GM12875 (cell line): ENCODE measurements at regions not wholly inside any gene's neighbourhood (a gene's known extent, or its start where the extent isn't known, plus 50 kb on each side); places are given as distances from the start of the nearest gene placed in this dataset.

Experiments
- H3K4me3 ChIP-seq: one replicate; pipeline ENCODE4 v1.5.1; 2011; ENCODE audit warnings: low read depth, low read length, control low read depth
- TF ChIP-seq, protein P1 (sequence below): IDR thresholded peaks from 2 replicates; pipeline ENCODE4 v1.5.1; 2011; ENCODE audit warnings: low read depth, mild to moderate bottlenecking, control low read depth, inconsistent platforms, low read length, moderate library complexity, borderline replicate concordance; ENCODE audit not compliant: insufficient read depth

DNA sequence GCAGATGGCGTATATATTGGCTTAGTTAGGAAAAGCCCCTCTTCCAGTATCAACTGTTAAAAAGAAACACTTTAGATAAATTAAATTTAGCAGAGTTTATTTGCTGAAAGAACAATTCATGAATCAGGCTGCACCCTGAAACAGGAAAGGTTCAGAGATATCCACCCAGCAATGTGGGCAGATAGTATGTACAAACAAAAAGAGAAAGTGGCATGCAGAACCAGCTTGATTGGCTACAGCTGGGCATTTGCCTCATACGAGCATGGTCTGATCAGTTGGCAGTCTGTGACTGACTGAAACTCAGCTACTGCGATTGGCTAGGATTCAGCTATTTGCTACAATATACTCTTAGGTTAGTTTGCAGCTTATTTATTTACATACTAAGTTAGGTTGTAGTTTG lies 98.2 kb downstream of the ZC3H11B start:
- no peak overlapping the region for H3K4me3 ChIP-seq
- TF ChIP-seq, protein P1, sequence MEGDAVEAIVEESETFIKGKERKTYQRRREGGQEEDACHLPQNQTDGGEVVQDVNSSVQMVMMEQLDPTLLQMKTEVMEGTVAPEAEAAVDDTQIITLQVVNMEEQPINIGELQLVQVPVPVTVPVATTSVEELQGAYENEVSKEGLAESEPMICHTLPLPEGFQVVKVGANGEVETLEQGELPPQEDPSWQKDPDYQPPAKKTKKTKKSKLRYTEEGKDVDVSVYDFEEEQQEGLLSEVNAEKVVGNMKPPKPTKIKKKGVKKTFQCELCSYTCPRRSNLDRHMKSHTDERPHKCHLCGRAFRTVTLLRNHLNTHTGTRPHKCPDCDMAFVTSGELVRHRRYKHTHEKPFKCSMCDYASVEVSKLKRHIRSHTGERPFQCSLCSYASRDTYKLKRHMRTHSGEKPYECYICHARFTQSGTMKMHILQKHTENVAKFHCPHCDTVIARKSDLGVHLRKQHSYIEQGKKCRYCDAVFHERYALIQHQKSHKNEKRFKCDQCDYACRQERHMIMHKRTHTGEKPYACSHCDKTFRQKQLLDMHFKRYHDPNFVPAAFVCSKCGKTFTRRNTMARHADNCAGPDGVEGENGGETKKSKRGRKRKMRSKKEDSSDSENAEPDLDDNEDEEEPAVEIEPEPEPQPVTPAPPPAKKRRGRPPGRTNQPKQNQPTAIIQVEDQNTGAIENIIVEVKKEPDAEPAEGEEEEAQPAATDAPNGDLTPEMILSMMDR: no peak

DNA sequence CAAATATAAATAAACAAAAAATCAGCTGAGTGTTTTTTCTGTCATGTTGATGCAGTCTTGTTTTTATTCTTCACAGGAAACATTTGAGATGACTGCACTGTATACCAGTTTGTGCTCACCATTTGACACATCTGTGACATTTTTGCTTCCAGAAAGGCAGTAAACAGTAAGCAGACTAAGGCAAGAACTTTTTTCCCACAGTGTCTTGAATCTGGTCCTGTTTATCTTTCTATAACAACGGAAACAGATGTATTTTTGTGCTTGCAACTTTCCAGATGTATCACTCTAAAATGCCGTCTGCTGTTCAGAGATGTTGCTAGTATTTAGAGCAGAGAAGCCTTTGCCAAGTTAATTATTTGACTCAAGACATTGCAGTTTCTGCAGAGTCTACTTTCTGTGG lies 105.5 kb downstream of the ZC3H11B start:
- TF ChIP-seq, protein P1: no peak
- no peak overlapping the region for H3K4me3 ChIP-seq

DNA sequence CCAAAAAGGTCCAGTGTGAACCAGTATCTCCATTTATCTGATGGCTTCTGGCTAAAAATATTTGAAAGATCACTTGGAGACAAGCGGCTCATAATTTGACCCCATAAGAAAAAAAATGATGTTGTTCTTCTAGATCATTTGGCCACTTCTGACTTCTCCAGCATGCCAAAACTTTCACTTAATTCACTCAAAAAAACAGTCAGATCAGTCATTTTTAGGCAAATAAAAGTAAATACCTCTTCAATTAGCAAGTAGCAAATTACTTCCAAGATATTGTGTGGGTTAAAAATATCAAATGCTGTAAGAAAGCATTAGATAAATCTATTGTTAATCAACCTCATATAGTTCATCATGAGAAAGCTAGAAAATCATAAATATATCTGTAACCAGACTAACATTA lies 106.0 kb downstream of the ZC3H11B start:
- TF ChIP-seq, protein P1: no peak
- H3K4me3 ChIP-seq: no peak overlapping the region

DNA sequence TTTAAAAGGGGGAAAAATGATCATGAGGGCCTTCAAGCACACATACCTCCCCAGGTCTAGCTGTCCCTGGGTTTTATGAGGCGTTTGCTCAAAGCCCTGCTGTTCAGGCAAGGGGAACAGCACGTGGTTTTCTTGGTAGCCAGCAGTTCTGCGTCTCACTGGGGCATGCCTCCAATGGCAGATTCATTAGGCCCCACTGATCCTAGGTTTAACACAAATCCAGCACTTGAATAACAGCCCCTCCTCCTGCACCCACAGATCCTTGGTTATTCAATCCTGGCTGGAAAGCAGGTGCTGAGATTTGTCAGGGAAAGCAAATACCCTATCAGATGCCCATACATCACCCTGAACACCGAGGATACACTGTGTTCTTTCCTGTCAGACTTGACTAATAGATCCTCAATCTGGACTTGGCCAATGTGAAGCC lies 106.4 kb downstream of the ZC3H11B start:
- TF ChIP-seq, protein P1: no peak

DNA sequence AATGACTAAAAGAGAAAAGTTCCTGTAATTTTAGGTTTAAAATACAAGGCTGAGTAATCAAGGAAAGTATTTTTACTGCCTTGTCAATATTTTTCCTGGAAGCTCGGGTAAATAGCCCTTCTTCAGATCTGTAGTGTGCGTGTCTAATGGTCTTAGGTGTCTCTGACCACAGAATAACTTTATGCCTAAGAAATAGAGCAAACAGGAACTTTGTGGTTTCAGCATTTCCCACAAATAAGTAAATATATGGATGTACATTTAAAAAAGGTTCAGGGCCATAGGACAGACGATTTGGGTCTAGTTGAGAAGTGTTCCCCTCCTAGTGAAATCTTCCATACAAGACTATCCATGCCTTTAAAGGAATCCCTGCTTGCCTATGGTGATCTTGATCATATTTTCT lies 107.0 kb downstream of the ZC3H11B start:
- TF ChIP-seq, protein P1: no peak

More for the DNA sequence above, 106.4 kb downstream of the ZC3H11B start:
- no peak overlapping the region for H3K4me3 ChIP-seq

DNA sequence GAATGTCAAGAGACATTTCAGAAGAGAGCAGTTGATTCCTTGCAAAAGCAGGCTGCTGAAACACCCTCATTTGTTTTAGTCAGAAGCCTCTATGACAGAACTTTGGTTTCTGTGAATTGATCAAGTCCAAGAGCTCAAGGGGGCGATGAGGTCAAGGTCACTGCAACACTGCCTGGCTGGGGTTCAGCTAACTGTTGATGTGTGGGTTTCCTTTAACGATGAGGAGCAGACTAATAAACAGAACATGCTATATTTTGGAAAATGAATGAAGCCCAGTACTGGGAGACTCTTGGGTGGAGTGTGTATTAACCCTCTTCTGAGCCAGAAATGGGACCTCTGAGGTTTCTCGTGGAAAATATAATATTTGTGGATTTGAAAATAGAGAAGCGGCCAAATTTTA lies 109.3 kb downstream of the ZC3H11B start:
- no peak overlapping the region for H3K4me3 ChIP-seq
- TF ChIP-seq, protein P1: no peak

More for the DNA sequence above, 107.0 kb downstream of the ZC3H11B start:
- no peak overlapping the region for H3K4me3 ChIP-seq

DNA sequence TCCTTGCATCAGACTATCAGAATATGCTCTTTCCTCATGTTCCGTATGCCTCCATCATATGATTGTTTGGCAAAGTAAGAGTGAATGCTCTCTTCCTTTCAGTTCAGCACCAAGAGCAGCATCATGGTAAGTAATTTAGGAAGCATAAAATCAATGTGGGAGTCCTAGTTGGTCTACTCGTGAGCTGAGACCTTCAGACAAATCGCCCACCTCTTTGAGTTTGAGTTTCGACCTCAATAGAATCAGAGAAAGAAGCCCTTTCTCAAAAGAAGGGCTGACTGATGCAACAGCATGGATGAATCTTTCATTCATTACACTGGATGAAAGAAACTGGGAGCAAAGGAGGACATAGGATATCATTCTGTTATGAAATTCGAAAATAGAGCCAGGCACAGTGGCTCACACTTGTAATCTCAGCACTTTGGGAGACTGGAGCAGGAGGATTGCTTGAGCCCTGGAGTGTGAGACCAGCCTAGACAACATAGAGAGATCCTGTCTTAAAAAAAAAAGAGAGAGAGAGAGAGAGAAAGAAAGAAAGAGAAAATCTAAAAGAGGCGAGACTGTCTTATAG lies 112.5 kb downstream of the ZC3H11B start:
- TF ChIP-seq, protein P1: no peak
- no peak overlapping the region for H3K4me3 ChIP-seq
